ENCODE measurements at regions not wholly inside any gene's neighbourhood (a gene's known extent, or its start where the extent isn't known, plus 50 kb on each side); places are given as distances from the start of the nearest gene placed in this dataset.

DNA sequence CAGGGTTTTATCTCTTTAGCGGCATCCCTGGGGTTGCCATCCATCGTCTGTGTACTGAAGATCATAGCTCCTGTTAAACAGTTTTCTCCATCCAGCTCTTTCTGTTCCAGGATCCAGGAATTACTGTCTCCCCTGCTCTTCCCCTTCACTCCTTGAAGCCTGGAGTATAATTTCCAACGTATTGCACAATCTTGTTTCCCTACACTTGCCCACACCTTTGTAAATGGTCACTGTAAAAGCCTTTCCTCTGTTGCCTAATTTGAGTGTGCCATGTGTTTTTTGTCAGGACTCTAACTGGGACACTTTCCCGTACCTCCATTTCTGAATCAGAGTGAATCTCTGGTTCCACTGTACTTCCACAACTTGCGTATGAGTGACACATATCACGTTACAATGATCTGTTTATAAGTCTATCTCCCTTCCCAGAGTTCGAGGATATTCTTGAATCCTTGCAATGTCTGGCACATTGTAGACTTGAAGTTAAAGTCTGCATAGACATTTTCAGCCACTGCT lies 199.6 kb upstream of the SNX7 start:
- TF ChIP-seq LEF1 (IDR thresholded peaks at IDR 0.05; ENCODE audit: borderline replicate concordance) (no peak), TARDBP (IDR thresholded peaks at IDR 0.05) (no peak), ZNF384 (IDR thresholded peaks at IDR 0.05) (no peak), NFRKB (IDR thresholded peaks at IDR 0.05) (no peak), SUZ12 (IDR thresholded peaks at IDR 0.05) (no peak), FOXK2 (IDR thresholded peaks at IDR 0.05) (no peak), CTBP1 (IDR thresholded peaks at IDR 0.05; ENCODE audit: borderline replicate concordance) (no peak), FOXA1 (IDR thresholded peaks at IDR 0.05) (no peak), ELF4 (IDR thresholded peaks at IDR 0.05) (no peak)
